B cell (primary cell): ENCODE measurements at regions not wholly inside any gene's neighbourhood (a gene's known extent, or its start where the extent isn't known, plus 50 kb on each side); places are given as distances from the start of the nearest gene placed in this dataset.

ENCODE experiments used
- EZH2 ChIP-seq: IDR thresholded peaks from 2 replicates; pipeline ENCODE4 v1.6.1; 2012; ENCODE audit warnings: borderline replicate concordance, low read depth, mild to moderate bottlenecking, moderate library complexity, low read length; ENCODE audit not compliant: insufficient read depth, poor library complexity, severe bottlenecking
- TF ChIP-seq, protein P1 (sequence below): fragments of 200-600 bp; IDR thresholded peaks from one replicate; pipeline ENCODE4 v1.8.0; 2022; ENCODE audit warnings: antibody characterized with exemption, mild to moderate bottlenecking

GRCh38 chr2:228614741-228615140 lies 433.3 kb upstream of the SPHKAP start:
- TF ChIP-seq, protein P1, sequence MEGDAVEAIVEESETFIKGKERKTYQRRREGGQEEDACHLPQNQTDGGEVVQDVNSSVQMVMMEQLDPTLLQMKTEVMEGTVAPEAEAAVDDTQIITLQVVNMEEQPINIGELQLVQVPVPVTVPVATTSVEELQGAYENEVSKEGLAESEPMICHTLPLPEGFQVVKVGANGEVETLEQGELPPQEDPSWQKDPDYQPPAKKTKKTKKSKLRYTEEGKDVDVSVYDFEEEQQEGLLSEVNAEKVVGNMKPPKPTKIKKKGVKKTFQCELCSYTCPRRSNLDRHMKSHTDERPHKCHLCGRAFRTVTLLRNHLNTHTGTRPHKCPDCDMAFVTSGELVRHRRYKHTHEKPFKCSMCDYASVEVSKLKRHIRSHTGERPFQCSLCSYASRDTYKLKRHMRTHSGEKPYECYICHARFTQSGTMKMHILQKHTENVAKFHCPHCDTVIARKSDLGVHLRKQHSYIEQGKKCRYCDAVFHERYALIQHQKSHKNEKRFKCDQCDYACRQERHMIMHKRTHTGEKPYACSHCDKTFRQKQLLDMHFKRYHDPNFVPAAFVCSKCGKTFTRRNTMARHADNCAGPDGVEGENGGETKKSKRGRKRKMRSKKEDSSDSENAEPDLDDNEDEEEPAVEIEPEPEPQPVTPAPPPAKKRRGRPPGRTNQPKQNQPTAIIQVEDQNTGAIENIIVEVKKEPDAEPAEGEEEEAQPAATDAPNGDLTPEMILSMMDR: no peak
- no peak for TF ChIP-seq EZH2
